Esophagus squamous epithelium (tissue), 4 donors: ENCODE measurements at regions not wholly inside any gene's neighbourhood (a gene's known extent, or its start where the extent isn't known, plus 50 kb on each side); places are given as distances from the start of the nearest gene placed in this dataset.

Experiments
- POLR2A ChIP-seq, 4 donors: fragments of 450-650 bp; IDR thresholded peaks; one replicate each; pipeline ENCODE4 v1.6.1; 2017; ENCODE audit warnings: antibody characterized with exemption in 4 of 4, mild to moderate bottlenecking in 4 of 4, moderate library complexity in 3 of 4
- TF ChIP-seq, protein P1 (sequence below), 6 experiments: fragments of 450-650 bp in 4 of 6; fragments of 200-600 bp in 2 of 6; sonication (generic) in 2 of 6; IDR thresholded peaks; one replicate each; pipeline ENCODE4 v1.5.1; 2016 to 2019; ENCODE audit warnings: antibody characterized with exemption in 6 of 6, mild to moderate bottlenecking in 4 of 6, moderate library complexity in 4 of 6

DNA sequence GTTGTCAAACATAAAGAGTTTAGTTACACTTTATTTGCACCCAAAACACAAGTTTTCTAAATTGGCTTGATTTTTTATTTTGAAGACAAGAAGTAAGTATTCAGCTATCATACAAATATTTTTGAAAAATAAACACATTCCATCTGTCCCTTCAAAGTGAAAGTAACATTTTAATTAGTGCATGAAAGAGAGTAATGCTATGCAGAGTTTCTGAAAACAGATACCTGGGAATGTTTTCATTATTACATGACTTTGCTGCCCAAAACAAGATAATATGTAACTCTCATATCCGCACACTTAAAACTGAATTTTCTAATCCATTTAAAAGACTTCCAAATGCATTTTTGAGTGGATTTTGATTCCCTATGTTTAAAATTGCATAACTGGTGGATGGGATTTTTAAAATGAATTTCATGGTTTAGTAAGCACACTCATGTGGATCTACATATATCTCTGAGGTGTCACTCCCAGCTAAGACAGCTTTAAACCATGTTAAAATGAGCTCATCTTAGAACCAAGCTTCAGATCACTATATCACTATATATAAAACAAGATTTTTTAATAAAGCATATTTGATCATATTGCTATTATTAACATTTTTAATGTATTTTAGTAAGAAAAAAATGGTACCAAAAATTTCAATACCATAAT lies 127.5 kb downstream of the ATPSCKMT start:
- TF ChIP-seq, protein P1, sequence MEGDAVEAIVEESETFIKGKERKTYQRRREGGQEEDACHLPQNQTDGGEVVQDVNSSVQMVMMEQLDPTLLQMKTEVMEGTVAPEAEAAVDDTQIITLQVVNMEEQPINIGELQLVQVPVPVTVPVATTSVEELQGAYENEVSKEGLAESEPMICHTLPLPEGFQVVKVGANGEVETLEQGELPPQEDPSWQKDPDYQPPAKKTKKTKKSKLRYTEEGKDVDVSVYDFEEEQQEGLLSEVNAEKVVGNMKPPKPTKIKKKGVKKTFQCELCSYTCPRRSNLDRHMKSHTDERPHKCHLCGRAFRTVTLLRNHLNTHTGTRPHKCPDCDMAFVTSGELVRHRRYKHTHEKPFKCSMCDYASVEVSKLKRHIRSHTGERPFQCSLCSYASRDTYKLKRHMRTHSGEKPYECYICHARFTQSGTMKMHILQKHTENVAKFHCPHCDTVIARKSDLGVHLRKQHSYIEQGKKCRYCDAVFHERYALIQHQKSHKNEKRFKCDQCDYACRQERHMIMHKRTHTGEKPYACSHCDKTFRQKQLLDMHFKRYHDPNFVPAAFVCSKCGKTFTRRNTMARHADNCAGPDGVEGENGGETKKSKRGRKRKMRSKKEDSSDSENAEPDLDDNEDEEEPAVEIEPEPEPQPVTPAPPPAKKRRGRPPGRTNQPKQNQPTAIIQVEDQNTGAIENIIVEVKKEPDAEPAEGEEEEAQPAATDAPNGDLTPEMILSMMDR (IDR thresholded peaks at IDR 0.05): no peak
- no peak for TF ChIP-seq POLR2A (IDR thresholded peaks at IDR 0.05)
